ENCODE measurements at regions not wholly inside any gene's neighbourhood (a gene's known extent, or its start where the extent isn't known, plus 50 kb on each side); places are given as distances from the start of the nearest gene placed in this dataset.

GRCh38 chr18:11521853-11522252 lies 87.5 kb upstream of the SLC35G4 start:
- no peaks in the 10 kb centered on the region for H3K36me3 ChIP-seq (replicated peaks in 1 of 2; ENCODE audit: control insufficient read depth in 1 of 2, insufficient read depth in 2 of 2, low read length in 2 of 2)
- DNase-seq (ENCODE audit: low spot score) (no peak), FAIRE-seq (no peak), ATAC-seq (no peak)
- peaks cover 8% of the 10 kb centered on the region; the same call in 1 of the 2 replicates for H3K4me1 ChIP-seq (ENCODE audit: insufficient read depth, low read length)
- no peaks in the 10 kb centered on the region for H3K79me2 ChIP-seq (ENCODE audit: insufficient read depth, low read length)
- ChIA-PET POLR2A (no interaction called here), CTCF (ENCODE audit: low intra/inter-chr PET ratio, low total read pairs) (no interaction called here)
- TF ChIP-seq ARNT2 (CRISPR knock-in tag; IDR thresholded peaks at IDR 0.05; ENCODE audit: low read depth) = no peak
- TF ChIP-seq MZF1 (CRISPR knock-in tag; IDR thresholded peaks at IDR 0.05; ENCODE audit: borderline replicate concordance) = no peak
- TF ChIP-seq PHF21A (CRISPR knock-in tag; IDR thresholded peaks at IDR 0.05) = no peak
- no peak for TF ChIP-seq RAD51 (IDR thresholded peaks at IDR 0.05; ENCODE audit: borderline replicate concordance)
- TF ChIP-seq, protein P1, sequence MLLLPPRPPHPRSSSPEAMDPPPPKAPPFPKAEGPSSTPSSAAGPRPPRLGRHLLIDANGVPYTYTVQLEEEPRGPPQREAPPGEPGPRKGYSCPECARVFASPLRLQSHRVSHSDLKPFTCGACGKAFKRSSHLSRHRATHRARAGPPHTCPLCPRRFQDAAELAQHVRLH (CRISPR knock-in tag; IDR thresholded peaks at IDR 0.05; ENCODE audit: borderline replicate concordance, low read depth) = no peak
- TF ChIP-seq ZNF574 (CRISPR knock-in tag; IDR thresholded peaks at IDR 0.05) = no peak
- no peak for TF ChIP-seq U2AF2 (IDR thresholded peaks at IDR 0.05; ENCODE audit: low read depth, low read length)
- no peak for TF ChIP-seq CHD2 (IDR thresholded peaks at IDR 0.05; ENCODE audit: low read depth, low read length)
- TF ChIP-seq TMF1 (CRISPR knock-in tag; IDR thresholded peaks at IDR 0.05; ENCODE audit: low read depth) = no peak
- TF ChIP-seq, protein P2, sequence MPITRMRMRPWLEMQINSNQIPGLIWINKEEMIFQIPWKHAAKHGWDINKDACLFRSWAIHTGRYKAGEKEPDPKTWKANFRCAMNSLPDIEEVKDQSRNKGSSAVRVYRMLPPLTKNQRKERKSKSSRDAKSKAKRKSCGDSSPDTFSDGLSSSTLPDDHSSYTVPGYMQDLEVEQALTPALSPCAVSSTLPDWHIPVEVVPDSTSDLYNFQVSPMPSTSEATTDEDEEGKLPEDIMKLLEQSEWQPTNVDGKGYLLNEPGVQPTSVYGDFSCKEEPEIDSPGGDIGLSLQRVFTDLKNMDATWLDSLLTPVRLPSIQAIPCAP (CRISPR knock-in tag; IDR thresholded peaks at IDR 0.05; ENCODE audit: low read depth) = no peak
- TF ChIP-seq MXD3 (CRISPR knock-in tag; IDR thresholded peaks at IDR 0.05) = no peak
- TF ChIP-seq MIER2 (CRISPR knock-in tag; IDR thresholded peaks at IDR 0.05) = no peak
- no peak for TF ChIP-seq MXI1 (IDR thresholded peaks at IDR 0.05; ENCODE audit: borderline replicate concordance, low read depth, low read length)
- no peak for TF ChIP-seq ZNF891 (CRISPR knock-in tag; IDR thresholded peaks at IDR 0.05)
- no peak for TF ChIP-seq RARG (CRISPR knock-in tag; IDR thresholded peaks at IDR 0.05; ENCODE audit: low read depth)
- TF ChIP-seq, protein P3, sequence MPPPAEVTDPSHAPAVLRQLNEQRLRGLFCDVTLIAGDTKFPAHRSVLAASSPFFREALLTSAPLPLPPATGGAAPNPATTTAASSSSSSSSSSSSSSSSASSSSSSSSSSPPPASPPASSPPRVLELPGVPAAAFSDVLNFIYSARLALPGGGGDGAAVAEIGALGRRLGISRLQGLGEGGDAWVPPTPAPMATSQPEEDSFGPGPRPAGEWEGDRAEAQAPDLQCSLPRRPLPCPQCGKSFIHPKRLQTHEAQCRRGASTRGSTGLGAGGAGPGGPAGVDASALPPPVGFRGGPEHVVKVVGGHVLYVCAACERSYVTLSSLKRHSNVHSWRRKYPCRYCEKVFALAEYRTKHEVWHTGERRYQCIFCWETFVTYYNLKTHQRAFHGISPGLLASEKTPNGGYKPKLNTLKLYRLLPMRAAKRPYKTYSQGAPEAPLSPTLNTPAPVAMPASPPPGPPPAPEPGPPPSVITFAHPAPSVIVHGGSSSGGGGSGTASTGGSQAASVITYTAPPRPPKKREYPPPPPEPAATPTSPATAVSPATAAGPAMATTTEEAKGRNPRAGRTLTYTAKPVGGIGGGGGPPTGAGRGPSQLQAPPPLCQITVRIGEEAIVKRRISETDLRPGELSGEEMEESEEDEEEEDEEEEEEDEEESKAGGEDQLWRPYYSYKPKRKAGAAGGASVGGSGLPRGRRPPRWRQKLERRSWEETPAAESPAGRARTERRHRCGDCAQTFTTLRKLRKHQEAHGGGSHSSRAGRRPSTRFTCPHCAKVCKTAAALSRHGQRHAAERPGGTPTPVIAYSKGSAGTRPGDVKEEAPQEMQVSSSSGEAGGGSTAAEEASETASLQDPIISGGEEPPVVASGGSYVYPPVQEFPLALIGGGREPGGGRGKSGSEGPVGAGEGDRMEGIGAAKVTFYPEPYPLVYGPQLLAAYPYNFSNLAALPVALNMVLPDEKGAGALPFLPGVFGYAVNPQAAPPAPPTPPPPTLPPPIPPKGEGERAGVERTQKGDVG (CRISPR knock-in tag; IDR thresholded peaks at IDR 0.05; ENCODE audit: borderline replicate concordance) = no peak
- no peak for TF ChIP-seq ZBTB3 (CRISPR knock-in tag; IDR thresholded peaks at IDR 0.05; ENCODE audit: borderline replicate concordance, low read depth)
- TF ChIP-seq ADNP (CRISPR knock-in tag; IDR thresholded peaks at IDR 0.05) = no peak
- H3K4me3 ChIP-seq (replicated peaks in 1 of 3; ENCODE audit: insufficient read depth in 1 of 3, low read depth in 2 of 3, low read length in 3 of 3) = no peak overlapping the region
- no peak overlapping the region for H2AFZ ChIP-seq (ENCODE audit: low read length)
- no peak overlapping the region for H3K27ac ChIP-seq (ENCODE audit: extremely low read length, insufficient read depth, low read length)
- no peak overlapping the region for H3K4me2 ChIP-seq (ENCODE audit: low read depth, low read length)
- no peak overlapping the region for H3K9ac ChIP-seq (ENCODE audit: insufficient read depth, low read depth, low read length)
- intact Hi-C loops (cut with micrococcal nuclease; ENCODE audit: unreplicated experiment) (no loop called here), in situ Hi-C loops (cut with HindIII; ENCODE audit: extremely low pct_ligation_motif_present, low pct_unique_long_range_greater_than_20kb) (no loop called here)
- H4K20me1 ChIP-seq (ENCODE audit: insufficient read depth, low read length) = no peaks in the 10 kb centered on the region
- BruUV-seq (replicated peaks) = no TSS peak
- 11% methylated on average over 5 of the region's 5 CpGs for WGBS (ENCODE audit: low lambda C conversion rate)
- no peaks in the 10 kb centered on the region for H3K9me3 ChIP-seq (ENCODE audit: low read length)
- peaks cover 0 to 3% of the 10 kb centered on the region in 2 experiments; a peak in 1 of 5 replicates for H3K27me3 ChIP-seq (ENCODE audit: control insufficient read depth in 1 of 2, insufficient read depth in 2 of 2, low read length in 2 of 2)
